GM18907 (cell line): ENCODE measurements at regions not wholly inside any gene's neighbourhood (a gene's known extent, or its start where the extent isn't known, plus 50 kb on each side); places are given as distances from the start of the nearest gene placed in this dataset.

ENCODE experiments used
- ATAC-seq: cut with Tn5 transposase; IDR thresholded peaks from one replicate; pipeline ENCODE4 v1.9.1; 2021; ENCODE audit warnings: mild to moderate bottlenecking, moderate library complexity; ENCODE audit not compliant: unreplicated experiment

GRCh38 chr12:31783996-31784645 is 55.3 kb upstream of the AMN1 start:
- no peak for ATAC-seq

- ATAC-seq = no peak
Measured at GRCh38 chr12:31783556-31783955, 54.7 kb upstream of the AMN1 start.

GRCh38 chr12:31781894-31782540 is 53.2 kb upstream of the AMN1 start:
- ATAC-seq = no peak

GRCh38 chr12:31780096-31780495 is 51.3 kb upstream of the AMN1 start:
- ATAC-seq = no peak

- no peak for ATAC-seq
Measured at GRCh38 chr12:31778687-31779086, 49.9 kb upstream of the AMN1 start.
